Endothelial cell of umbilical vein (primary cell): ENCODE measurements at regions not wholly inside any gene's neighbourhood (a gene's known extent, or its start where the extent isn't known, plus 50 kb on each side); places are given as distances from the start of the nearest gene placed in this dataset.

Experiments used
- BruUV-seq: library from RNA; stranded (reverse); fragments of 400-500 nt; replicated peaks from 2 replicates; lab custom pipeline; 2021; lab: Mats Ljungman, UMichigan
- CTCF ChIA-PET: fragments of 300-600, 350-600 bp; sonication (Branson Sonifier 250); formaldehyde crosslinking; loops from one replicate; lab custom pipeline; 2021; ENCODE audit warnings: antibody characterized with exemption, inconsistent platforms; lab: Charles Lee
- POLR2A ChIA-PET: fragments of 300-600, 350-600 bp; sonication (Branson Sonifier 250); formaldehyde crosslinking; loops from one replicate; lab custom pipeline; 2021; ENCODE audit warnings: antibody characterized with exemption, inconsistent platforms; lab: Charles Lee
- DNase-seq: peaks from one replicate; pipeline ENCODE4 v3.0.0-alpha.2; 2011; ENCODE audit warnings: low read depth, low spot score
- FAIRE-seq: peaks from 2 replicates; lab custom pipeline; 2011; peaks lifted over from hg19 to GRCh38; lab: Jason Lieb, UNC
- H2AFZ ChIP-seq: 2 replicates; pipeline ENCODE4 v1.6.0; 2012; ENCODE audit warnings: low read depth, low read length, control low read depth, inconsistent platforms
- H3K27ac ChIP-seq: 2 replicates; pipeline ENCODE4 v1.5.1; 2011; ENCODE audit warnings: low read depth, mild to moderate bottlenecking, control low read depth, low read length, moderate library complexity; ENCODE audit not compliant: insufficient read depth
- H3K27me3 ChIP-seq, 2 experiments: 2 replicates each; pipeline versions ENCODE4 v1.6.0 to v1.6.1; 2011; ENCODE audit warnings: low read length in 2 of 2, mixed read lengths in 1 of 2; ENCODE audit not compliant: control insufficient read depth in 2 of 2, insufficient read depth in 2 of 2
- H3K36me3 ChIP-seq, 2 experiments: 2 replicates in 1 of 2; 3 replicates in 1 of 2; pipeline ENCODE4 v1.5.1; 2011; ENCODE audit warnings: low read length in 2 of 2, mild to moderate bottlenecking in 1 of 2, moderate library complexity in 1 of 2; ENCODE audit not compliant: control insufficient read depth in 2 of 2, insufficient read depth in 2 of 2; ENCODE audit errors: extremely low read depth in 1 of 2
- H3K4me1 ChIP-seq: 3 replicates; pipeline ENCODE4 v1.5.1; 2011; ENCODE audit warnings: mild to moderate bottlenecking, low read length; ENCODE audit not compliant: control insufficient read depth, insufficient read depth; ENCODE audit errors: extremely low read depth
- H3K4me2 ChIP-seq: 2 replicates; pipeline ENCODE4 v1.6.1; 2011; ENCODE audit warnings: low read length, control low read depth, mixed read lengths; ENCODE audit not compliant: insufficient read depth
- H3K4me3 ChIP-seq, 3 experiments: fragments of 200-600 bp in 1 of 3; sonication (generic), shearing (Covaris generic) in 1 of 3; replicated peaks in 1 of 3; 2 replicates each; pipeline ENCODE4 v1.5.1; 2011 to 2016; ENCODE audit warnings: control low read depth in 3 of 3, low read length in 3 of 3, mild to moderate bottlenecking in 2 of 3, inconsistent platforms in 1 of 3, low read depth in 1 of 3, moderate library complexity in 1 of 3; ENCODE audit not compliant: insufficient read depth in 1 of 3
- H3K79me2 ChIP-seq: 2 replicates; pipeline ENCODE4 v1.6.0; 2012; ENCODE audit warnings: low read length, inconsistent platforms; ENCODE audit not compliant: control insufficient read depth, insufficient read depth
- H3K9ac ChIP-seq: replicated peaks from 2 replicates; pipeline ENCODE3; 2011; ENCODE audit warnings: low read length, control low read depth; ENCODE audit not compliant: insufficient read depth; ENCODE audit errors: extremely low read depth
- H3K9me1 ChIP-seq: replicated peaks from 3 replicates; pipeline ENCODE4 v1.6.0; 2011; ENCODE audit warnings: mild to moderate bottlenecking, low read length; ENCODE audit not compliant: control insufficient read depth, insufficient read depth; ENCODE audit errors: extremely low read depth
- H3K9me3 ChIP-seq: replicated peaks from 2 replicates; pipeline ENCODE4 v1.5.1; 2012; ENCODE audit warnings: low read length, inconsistent platforms; ENCODE audit not compliant: control insufficient read depth, insufficient read depth
- H4K20me1 ChIP-seq: replicated peaks from 2 replicates; pipeline ENCODE3; 2011; ENCODE audit warnings: mild to moderate bottlenecking, low read length; ENCODE audit not compliant: control insufficient read depth, insufficient read depth; ENCODE audit errors: extremely low read depth
- EZH2 ChIP-seq: IDR thresholded peaks from 2 replicates; pipeline ENCODE4 v1.6.1; 2012; ENCODE audit warnings: borderline replicate concordance, low read depth, mild to moderate bottlenecking, moderate library complexity, low read length, inconsistent platforms; ENCODE audit not compliant: severe bottlenecking
- FOS ChIP-seq: IDR thresholded peaks from 2 replicates; pipeline ENCODE4 v1.6.1; 2011; ENCODE audit warnings: mild to moderate bottlenecking, low read length, moderate library complexity, borderline replicate concordance; ENCODE audit not compliant: insufficient read depth
- GATA2 ChIP-seq: IDR thresholded peaks from 2 replicates; pipeline ENCODE4 v1.7.0; 2011; ENCODE audit warnings: low read depth, mild to moderate bottlenecking, moderate library complexity, mixed read lengths, low read length; ENCODE audit not compliant: insufficient read length, insufficient read depth
- JUN ChIP-seq: IDR thresholded peaks from 2 replicates; pipeline ENCODE4 v1.6.1; 2011; ENCODE audit warnings: borderline replicate concordance, low read depth; ENCODE audit not compliant: insufficient read length, insufficient read depth
- MYC ChIP-seq: IDR thresholded peaks from one replicate; pipeline ENCODE4 v1.6.1; 2011; ENCODE audit warnings: mild to moderate bottlenecking, low read depth, low read length
- POLR2A ChIP-seq: IDR thresholded peaks from 2 replicates; pipeline ENCODE4 v1.6.1; 2012; ENCODE audit warnings: low read depth, mild to moderate bottlenecking, control low read depth, low read length
- POLR2AphosphoS5 ChIP-seq: IDR thresholded peaks from 2 replicates; pipeline ENCODE4 v1.6.1; 2012; ENCODE audit warnings: low read depth, mild to moderate bottlenecking, control low read depth, low read length, moderate library complexity; ENCODE audit not compliant: insufficient read depth
- dilution Hi-C: fragments of 300-500 bp; cut with MboI; formaldehyde crosslinking; loops from one replicate; pipeline ENCODE4 v1.15.0; 2019; ENCODE audit warnings: low sequenced_read_pairs; ENCODE audit not compliant: extremely low pct_ligation_motif_present
- intact Hi-C: fragments of 100-400 bp; cut with micrococcal nuclease; formaldehyde crosslinking; loops from one replicate; pipeline ENCODE4 v1.10.0; 2022
- TF ChIP-seq, protein P1 (sequence below), 2 donors: IDR thresholded peaks; 1 replicate in 1 of 2; 2 replicates in 1 of 2; pipeline ENCODE4 v1.5.1; 2011; ENCODE audit warnings: low read length in 2 of 2, mild to moderate bottlenecking in 2 of 2, moderate library complexity in 2 of 2, control low read depth in 1 of 2, inconsistent platforms in 1 of 2, low read depth in 1 of 2; ENCODE audit not compliant: insufficient read depth in 1 of 2; ENCODE audit errors: extremely low read depth in 1 of 2
- TF ChIP-seq, protein P2 (sequence below): IDR thresholded peaks from 2 replicates; pipeline ENCODE4 v1.6.1; 2011; ENCODE audit not compliant: insufficient read depth, insufficient read length

DNA sequence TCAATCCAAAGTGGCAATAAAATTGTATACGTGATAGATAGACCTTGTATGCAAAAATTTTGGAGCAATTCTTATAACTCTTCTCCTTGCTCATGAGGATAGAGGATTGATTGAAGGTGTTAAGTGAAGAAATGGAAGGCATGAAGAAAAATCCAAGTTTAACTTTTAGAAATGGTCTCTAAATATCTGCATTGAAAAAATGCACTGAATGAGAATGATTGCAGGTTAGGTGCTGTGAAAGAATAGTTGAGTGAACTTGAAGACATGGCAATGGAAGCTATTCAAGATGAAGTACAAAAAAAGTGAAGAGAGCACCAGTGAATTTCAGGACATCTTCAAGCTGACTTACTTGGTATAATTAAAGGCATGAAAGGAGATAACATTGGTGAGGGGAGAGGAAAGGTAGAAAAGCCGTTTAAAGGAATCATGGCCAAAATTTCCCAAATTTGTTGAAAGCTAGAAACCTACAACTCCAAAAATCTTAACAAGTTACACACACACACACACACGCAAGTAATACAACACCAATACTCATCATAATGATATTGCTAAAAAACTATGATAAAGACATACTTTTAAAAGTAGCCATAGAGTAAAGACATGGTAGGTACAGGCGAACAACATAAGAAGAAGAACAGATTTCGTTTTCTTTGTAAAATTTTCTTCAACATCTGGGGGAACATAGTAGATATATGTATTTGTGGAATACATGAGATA, 96.3 kb downstream of the GGTLC2 start:
- H3K27ac ChIP-seq = no peak overlapping the region
- H3K9me3 ChIP-seq = no peaks in the 10 kb centered on the region
- H3K36me3 ChIP-seq = no peaks in the 10 kb centered on the region
- no peaks in the 10 kb centered on the region for H3K79me2 ChIP-seq
- POLR2A ChIA-PET = no interaction called here
- intact Hi-C loops (no loop called here), dilution Hi-C loops (no loop called here)
- H4K20me1 ChIP-seq = no peaks in the 10 kb centered on the region
- no peak overlapping the region for H3K4me2 ChIP-seq
- FAIRE-seq (no peak), DNase-seq (no peak)
- no peaks in the 10 kb centered on the region for H3K9me1 ChIP-seq
- H2AFZ ChIP-seq = no peak overlapping the region
- no peak overlapping the region for H3K9ac ChIP-seq
- BruUV-seq = no TSS peak
- TF ChIP-seq, protein P1, sequence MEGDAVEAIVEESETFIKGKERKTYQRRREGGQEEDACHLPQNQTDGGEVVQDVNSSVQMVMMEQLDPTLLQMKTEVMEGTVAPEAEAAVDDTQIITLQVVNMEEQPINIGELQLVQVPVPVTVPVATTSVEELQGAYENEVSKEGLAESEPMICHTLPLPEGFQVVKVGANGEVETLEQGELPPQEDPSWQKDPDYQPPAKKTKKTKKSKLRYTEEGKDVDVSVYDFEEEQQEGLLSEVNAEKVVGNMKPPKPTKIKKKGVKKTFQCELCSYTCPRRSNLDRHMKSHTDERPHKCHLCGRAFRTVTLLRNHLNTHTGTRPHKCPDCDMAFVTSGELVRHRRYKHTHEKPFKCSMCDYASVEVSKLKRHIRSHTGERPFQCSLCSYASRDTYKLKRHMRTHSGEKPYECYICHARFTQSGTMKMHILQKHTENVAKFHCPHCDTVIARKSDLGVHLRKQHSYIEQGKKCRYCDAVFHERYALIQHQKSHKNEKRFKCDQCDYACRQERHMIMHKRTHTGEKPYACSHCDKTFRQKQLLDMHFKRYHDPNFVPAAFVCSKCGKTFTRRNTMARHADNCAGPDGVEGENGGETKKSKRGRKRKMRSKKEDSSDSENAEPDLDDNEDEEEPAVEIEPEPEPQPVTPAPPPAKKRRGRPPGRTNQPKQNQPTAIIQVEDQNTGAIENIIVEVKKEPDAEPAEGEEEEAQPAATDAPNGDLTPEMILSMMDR (IDR thresholded peaks at IDR 0.05; ENCODE audit: extremely low read depth in 1 of 2, insufficient read depth in 1 of 2, low read depth in 1 of 2, low read length in 2 of 2) = no peak
- TF ChIP-seq MYC (no peak), JUN (no peak), FOS (no peak), POLR2AphosphoS5 (no peak), POLR2A (no peak), EZH2 (no peak), GATA2 (no peak)
- TF ChIP-seq, protein P2, sequence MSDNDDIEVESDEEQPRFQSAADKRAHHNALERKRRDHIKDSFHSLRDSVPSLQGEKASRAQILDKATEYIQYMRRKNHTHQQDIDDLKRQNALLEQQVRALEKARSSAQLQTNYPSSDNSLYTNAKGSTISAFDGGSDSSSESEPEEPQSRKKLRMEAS = no peak
- CTCF ChIA-PET = interaction anchor here (1.1 to 2.8 kb wide), 3 partner anchors 13 to 57 kb away, joined by 3 to 13 read pairs (median 6); no protein-coding TSS in a partner anchor
- H3K4me1 ChIP-seq = no peaks in the 10 kb centered on the region
- H3K27me3 ChIP-seq = peaks cover 0 to 9% of the 10 kb centered on the region in 2 experiments
- no peak overlapping the region for H3K4me3 ChIP-seq
